ENCODE measurements at regions not wholly inside any gene's neighbourhood (a gene's known extent, or its start where the extent isn't known, plus 50 kb on each side); places are given as distances from the start of the nearest gene placed in this dataset.
A peak's percentile ranks its signal among the peaks of the same experiment; 100 is the strongest.

GRCh38 chr7:93015101-93015778 lies 102.5 kb downstream of the SAMD9 start:
- DNase-seq, result peak; percentile 17

GRCh38 chr7:93014410-93014809 lies 103.4 kb downstream of the SAMD9 start:
- DNase-seq, result no peak

GRCh38 chr7:93013446-93014061 lies 104.2 kb downstream of the SAMD9 start:
- DNase-seq, result peak; percentile 12

- DNase-seq, result peak; percentile 97
Observed at GRCh38 chr7:93011351-93012294, 106.2 kb downstream of the SAMD9 start.

GRCh38 chr7:93008833-93009232 lies 108.9 kb downstream of the SAMD9 start:
- no peak for DNase-seq

- no peak for DNase-seq
Observed at GRCh38 chr7:93006480-93007095, 111.2 kb downstream of the SAMD9 start.

GRCh38 chr7:93004906-93005305 lies 112.9 kb downstream of the SAMD9 start:
- DNase-seq, result no peak

GRCh38 chr7:92997719-92998118 lies 120.1 kb downstream of the SAMD9 start:
- DNase-seq, result no peak

GRCh38 chr7:92997152-92997551 lies 120.6 kb downstream of the SAMD9 start:
- DNase-seq, result no peak

GRCh38 chr7:92994901-92995300 lies 122.9 kb downstream of the SAMD9 start:
- DNase-seq, result no peak

GRCh38 chr7:92992932-92993331 lies 124.8 kb downstream of the SAMD9 start:
- no peak for DNase-seq

- DNase-seq, result no peak
Observed at GRCh38 chr7:92992483-92992882, 125.3 kb downstream of the SAMD9 start.

- DNase-seq, result no peak
Observed at GRCh38 chr7:92991190-92991589, 126.6 kb downstream of the SAMD9 start.

- DNase-seq, result no peak
Observed at GRCh38 chr7:92988941-92989545, 128.7 kb downstream of the SAMD9 start.

- peak; percentile 63 for DNase-seq
Observed at GRCh38 chr7:92988051-92988450, 129.7 kb downstream of the SAMD9 start.

GRCh38 chr7:92987538-92987937 lies 130.2 kb downstream of the SAMD9 start:
- DNase-seq, result no peak

GRCh38 chr7:92987095-92987494 lies 130.7 kb downstream of the SAMD9 start:
- peak; percentile 34 for DNase-seq

- DNase-seq, result no peak
Observed at GRCh38 chr7:92982928-92983327, 134.9 kb downstream of the SAMD9 start.

- no peak for DNase-seq
Observed at GRCh38 chr7:92976931-92977330, 140.6 kb upstream of the CDK6 start.

GRCh38 chr7:92973974-92974373 lies 137.6 kb upstream of the CDK6 start:
- DNase-seq, result peak; percentile 75

- peak; percentile 31 for DNase-seq
Observed at GRCh38 chr7:92973293-92973731, 136.9 kb upstream of the CDK6 start.

- no peak for DNase-seq
Observed at GRCh38 chr7:92972441-92972840, 136.1 kb upstream of the CDK6 start.

GRCh38 chr7:92969061-92969460 lies 132.7 kb upstream of the CDK6 start:
- no peak for DNase-seq
